Nucleus accumbens (tissue), 56 donors: ENCODE measurements at regions not wholly inside any gene's neighbourhood (a gene's known extent, or its start where the extent isn't known, plus 50 kb on each side); places are given as distances from the start of the nearest gene placed in this dataset.
A peak's percentile ranks its signal among the peaks of the same experiment; 100 is the strongest.

Experiments used
- DNase-seq, 56 donors: peaks; one replicate each; lab custom pipeline; 2025; lab: John Stamatoyannopoulos, UW

GRCh38 chr20:48198929-48199451, 413.7 kb upstream of the SULF2 start:
- DNase-seq = peak in 1 of 56 donors; percentile 6

DNA sequence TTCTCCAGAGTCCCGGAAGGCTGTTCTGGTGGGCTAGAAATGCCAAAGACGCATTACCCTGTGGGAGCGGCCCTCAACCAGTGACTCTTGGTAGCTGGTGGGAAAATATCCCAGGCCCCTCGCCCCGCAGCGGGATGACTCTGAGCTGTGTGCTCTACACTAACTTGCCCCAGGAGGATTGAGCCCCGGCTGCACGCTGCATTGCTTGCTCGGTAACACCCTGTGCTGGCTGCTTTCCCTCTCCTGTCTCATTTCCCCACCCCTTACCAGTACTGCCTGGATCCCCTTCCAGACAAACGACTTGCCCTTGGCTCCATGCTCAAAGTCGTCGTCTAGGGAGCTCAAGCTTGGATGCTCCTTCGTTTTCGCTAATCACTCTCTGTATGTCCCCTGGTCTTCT, 411.8 kb upstream of the SULF2 start:
- DNase-seq = no peak

- DNase-seq = no peak
These were observed 411.2 kb upstream of the SULF2 start for GRCh38 chr20:48196486-48196885.

- no peak for DNase-seq
These were observed 410.7 kb upstream of the SULF2 start for GRCh38 chr20:48196001-48196400.

DNA sequence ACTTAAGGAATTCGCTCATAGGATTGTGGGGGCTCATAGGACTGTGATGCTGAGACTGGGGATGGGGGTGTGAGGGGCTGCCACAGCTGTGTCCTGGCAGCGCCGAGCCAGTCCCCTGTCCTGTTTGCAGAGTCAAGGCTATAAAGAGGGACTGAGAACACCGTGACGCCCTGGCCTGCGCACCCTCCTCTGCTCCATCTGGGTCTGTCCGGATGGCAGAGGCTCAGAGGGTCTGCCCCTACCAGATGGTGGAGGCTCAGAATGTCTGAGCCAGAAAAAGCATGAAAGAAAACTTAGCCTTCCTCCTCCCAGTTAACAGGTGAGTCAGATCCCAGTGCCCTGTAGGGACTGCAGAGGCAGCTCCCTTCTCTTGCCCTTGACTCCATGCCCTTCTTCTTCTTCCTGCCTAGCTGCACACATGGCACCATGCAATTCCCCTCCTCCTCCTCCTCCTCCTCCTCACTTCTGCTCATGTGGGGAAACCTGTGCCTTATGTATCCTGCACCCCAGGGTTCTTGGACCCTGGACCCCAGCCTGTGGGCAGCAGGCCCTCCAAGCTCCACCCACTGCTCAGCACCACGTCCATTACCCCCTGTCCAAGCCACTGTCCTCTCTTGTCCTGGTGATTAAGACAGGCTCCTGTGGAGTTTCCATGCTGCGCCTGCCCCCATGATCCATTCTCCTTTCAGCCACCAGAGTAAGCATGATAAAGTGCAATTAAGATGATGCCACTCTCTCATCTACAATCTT, 410.0 kb upstream of the SULF2 start:
- no peak for DNase-seq

GRCh38 chr20:48194583-48194982, 409.3 kb upstream of the SULF2 start:
- DNase-seq = peak in 1 of 56 donors; percentile 3

DNA sequence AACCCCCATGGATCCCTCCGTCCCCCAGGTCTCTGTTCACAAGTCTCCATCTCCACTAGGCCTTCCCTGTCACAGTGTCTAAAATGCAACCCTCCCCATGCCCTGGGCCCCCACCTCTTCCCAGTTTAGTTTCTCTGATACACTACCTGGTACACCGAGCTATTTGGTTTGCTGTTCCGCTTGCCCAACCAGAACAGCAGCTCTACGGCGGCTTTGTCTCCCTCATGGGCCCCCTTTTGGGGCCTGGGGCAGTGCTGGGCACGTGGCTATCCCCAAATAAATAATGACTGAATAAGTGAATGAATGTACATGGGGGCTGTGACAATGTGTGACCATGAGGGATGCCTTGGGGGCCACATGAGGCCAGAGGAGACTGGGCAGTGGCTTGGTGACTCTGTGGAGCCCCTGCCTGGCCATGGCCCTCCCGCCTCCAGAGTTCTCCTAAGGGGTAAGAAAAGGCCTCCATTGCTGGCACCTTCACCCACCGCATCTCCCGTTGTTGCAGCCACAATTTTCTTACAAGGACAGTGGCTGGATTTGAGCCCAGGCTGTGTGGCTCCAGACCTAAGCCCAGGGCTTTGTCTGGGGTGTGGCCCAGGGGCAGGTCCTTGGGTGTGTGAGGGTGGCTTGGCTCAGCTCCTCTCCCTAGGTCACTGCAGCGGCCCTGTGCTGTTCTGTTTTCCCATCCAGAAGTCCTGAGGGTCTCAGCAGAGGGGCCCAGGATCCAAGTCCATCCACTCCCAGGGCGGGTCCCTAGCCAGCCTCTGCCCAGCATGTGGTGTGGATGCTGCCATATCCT, 408.5 kb upstream of the SULF2 start:
- DNase-seq = no peak

DNA sequence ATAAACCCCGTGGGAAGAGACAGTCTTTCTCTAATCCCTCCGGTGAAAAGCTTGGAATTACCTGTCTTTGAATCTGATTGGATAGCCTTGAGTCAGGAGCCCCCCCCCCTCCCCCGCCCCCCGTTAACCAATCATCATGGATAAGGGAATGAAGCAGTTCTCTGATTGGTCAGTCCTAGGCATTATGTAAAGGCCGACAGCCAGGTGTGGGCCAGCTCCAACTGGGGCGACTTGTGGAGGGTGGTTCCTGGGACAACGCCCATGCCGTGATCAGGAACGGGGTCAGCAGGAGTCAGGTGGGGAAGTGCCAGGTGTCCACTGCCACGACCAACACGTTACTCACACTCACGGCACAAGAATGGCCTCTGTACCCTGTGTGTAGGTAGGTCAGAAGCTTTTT, 406.8 kb upstream of the SULF2 start:
- DNase-seq = no peak

DNA sequence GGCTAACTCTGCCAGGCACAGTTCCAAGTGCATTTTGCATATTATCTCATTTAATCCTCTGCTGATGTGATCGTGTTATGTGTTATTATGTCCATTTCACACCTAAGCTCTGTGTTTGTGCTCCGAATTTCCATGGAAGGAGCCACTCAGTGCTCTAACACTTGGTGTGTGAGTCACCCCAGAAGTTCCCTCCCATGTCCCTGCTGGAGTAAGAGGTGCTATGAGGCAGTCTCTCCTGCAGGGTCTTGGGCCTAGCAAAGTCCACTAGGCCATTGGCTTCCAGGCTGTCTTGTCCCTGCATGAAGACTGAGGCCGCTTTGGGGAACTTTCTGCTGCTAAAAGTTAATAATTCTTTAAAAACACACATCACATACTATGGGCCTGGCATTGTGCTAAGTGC, 405.9 kb upstream of the SULF2 start:
- DNase-seq = no peak

GRCh38 chr20:48190757-48191156, 405.5 kb upstream of the SULF2 start:
- no peak for DNase-seq

DNA sequence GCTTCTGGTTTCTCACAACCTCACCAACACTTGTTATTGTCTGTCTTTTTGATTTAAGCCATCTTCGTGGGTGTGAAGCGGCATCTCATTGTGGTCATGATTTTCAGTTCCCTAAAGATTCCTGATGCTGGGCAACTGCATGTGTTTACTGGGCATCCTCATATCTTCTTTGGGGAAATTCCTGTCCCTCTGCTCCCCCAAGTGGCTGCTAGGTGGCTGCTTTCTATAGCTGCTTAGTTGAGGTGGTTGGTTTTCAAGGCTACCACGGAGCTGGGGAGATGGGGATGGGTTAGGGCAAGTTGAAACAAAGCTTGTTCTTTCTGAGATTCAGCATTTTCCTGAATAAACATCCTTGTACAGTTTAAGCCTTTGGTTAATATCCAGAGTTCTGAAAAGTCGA, 403.9 kb upstream of the SULF2 start:
- no peak for DNase-seq

DNA sequence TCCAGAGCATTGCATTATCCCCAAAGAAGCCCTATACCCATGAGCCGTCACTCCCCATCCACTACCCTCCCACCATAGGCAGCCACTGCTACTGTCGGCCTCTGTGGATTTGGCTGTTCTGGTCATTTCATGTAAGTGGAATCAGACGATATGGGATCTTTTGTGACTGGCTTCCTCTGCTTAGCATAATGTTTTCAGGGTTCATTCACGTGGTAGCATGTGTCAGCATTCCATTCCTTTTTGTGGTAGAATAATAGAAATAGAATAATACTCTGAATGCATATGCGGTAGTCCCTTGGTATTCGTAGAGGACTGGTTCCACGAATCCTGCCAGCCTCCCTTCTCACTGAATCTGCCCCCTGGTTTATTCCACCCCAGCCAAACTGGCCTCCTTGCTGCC, 402.6 kb upstream of the SULF2 start:
- DNase-seq = no peak

DNA sequence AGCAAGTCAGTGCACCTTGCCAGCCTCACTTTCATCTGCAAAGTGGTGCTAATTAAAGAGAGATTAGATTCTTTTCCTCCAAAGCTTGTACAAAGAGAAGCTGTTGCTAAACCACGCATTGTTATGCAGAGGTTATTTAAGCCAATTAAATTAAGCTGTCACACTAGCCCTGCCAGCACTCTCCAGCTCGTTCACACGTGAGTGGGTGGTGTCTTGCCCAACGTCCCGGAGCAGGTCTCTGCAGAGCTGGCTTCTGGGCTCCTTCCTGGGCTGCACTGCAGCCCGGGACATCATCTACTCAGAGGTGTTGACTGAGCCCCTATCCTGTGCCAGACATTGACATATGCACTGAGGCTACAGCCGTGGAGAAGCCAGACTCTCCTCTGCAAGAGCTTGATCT, 401.6 kb upstream of the SULF2 start:
- peak in 1 of 56 donors; percentile 3 for DNase-seq

DNA sequence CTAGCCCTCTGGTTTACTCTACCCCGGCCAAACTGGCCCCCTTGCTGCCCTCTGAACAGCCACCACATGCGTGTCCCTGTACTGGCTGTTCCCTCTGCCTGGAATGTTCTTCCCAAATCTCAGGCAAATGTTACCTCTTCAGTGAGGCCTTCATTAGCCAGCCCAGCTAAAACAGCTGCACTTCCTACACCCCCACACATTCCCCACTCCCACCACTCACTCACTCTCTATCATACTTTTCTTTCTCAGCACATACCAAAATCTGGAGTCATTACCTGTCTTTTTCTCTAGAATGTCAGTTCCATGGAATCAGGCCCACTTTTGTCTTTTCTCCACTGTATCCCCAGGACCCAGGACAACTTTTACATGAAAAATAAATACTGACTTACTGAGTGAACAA, 401.2 kb upstream of the SULF2 start:
- DNase-seq = no peak

- no peak for DNase-seq
These were observed 398.9 kb upstream of the SULF2 start for GRCh38 chr20:48184229-48184628.

GRCh38 chr20:48181261-48181935, 396.1 kb upstream of the SULF2 start:
- DNase-seq = no peak

GRCh38 chr20:48180618-48181017, 395.3 kb upstream of the SULF2 start:
- DNase-seq = peak in 1 of 56 donors; percentile 17

DNA sequence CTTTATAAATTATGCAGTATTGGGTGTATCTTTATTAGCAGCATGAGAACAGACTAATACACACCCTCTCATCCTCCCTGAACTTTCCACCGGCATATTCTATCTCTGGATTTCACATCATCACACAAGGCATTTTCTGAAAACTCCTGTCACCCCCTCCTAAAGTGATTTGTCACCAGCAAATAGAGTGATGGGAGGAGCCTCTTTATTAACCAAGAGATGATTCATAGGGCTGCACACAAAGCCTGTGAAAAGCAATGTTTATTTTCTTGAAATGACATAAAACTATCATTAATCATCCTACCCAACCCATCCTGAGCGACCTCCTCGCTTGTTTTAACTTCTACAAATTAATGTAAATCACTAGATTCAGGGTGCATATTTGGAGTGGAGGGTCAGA, 394.7 kb upstream of the SULF2 start:
- DNase-seq = peak in 1 of 56 donors; percentile 1

- no peak for DNase-seq
These were observed 393.4 kb upstream of the SULF2 start for GRCh38 chr20:48178633-48179032.

- no peak for DNase-seq
These were observed 391.8 kb upstream of the SULF2 start for GRCh38 chr20:48177058-48177457.

- DNase-seq = no peak
These were observed 390.9 kb upstream of the SULF2 start for GRCh38 chr20:48176139-48176538.
